HCT116 (cell line): ENCODE measurements at regions not wholly inside any gene's neighbourhood (a gene's known extent, or its start where the extent isn't known, plus 50 kb on each side); places are given as distances from the start of the nearest gene placed in this dataset.

Experiments
- ATAC-seq: fragments of 200-7000 bp; cut with Tn5 transposase; 2 replicates; pipeline ENCODE4 v1.9.1; 2020; ENCODE audit warnings: mild to moderate bottlenecking, moderate library complexity
- BruUV-seq: library from RNA; stranded (reverse); fragments of 400-500 nt; replicated peaks from 2 replicates; lab custom pipeline; 2021; lab: Mats Ljungman, UMichigan
- CTCF ChIA-PET: fragments of 300-600 bp; sonication (Branson Sonifier 250); formaldehyde crosslinking; loops from one replicate; lab custom pipeline; 2021; ENCODE audit warnings: antibody characterized with exemption; lab: Charles Lee
- POLR2A ChIA-PET: fragments of 300-600, 350-600 bp; sonication (Branson Sonifier 250); formaldehyde crosslinking; loops from one replicate; lab custom pipeline; 2021; ENCODE audit warnings: antibody characterized with exemption; lab: Charles Lee
- RAD21 ChIA-PET, 2 experiments: fragments of 300-600 bp; sonication (Branson Sonifier 250); formaldehyde crosslinking; loops; one replicate each; lab custom pipeline; 2023; ENCODE audit warnings: low total read pairs in 2 of 2; ENCODE audit not compliant: uncharacterized antibody in 2 of 2, unreplicated experiment in 2 of 2, low non-redundant PET in 1 of 2; lab: Charles Lee
- DNase-seq: peaks from one replicate; pipeline ENCODE4 v3.0.0-alpha.2; 2010; ENCODE audit warnings: low read depth, low spot score
- H2AFZ ChIP-seq: fragments of 200-600 bp; shearing (Covaris generic), sonication (generic); 2 replicates; pipeline ENCODE4 v1.6.1; 2017; ENCODE audit warnings: low read depth, mixed run types, mixed read lengths, antibody characterized with exemption, low read length; ENCODE audit not compliant: poor library complexity, severe bottlenecking
- H3K27ac ChIP-seq: 2 replicates; pipeline ENCODE4 v1.5.1; 2012; ENCODE audit warnings: low read depth, low read length
- H3K27me3 ChIP-seq: fragments of 200-600 bp; sonication (generic); 2 replicates; pipeline ENCODE4 v1.6.1; 2016; ENCODE audit warnings: mixed run types, low read length, mixed read lengths; ENCODE audit not compliant: insufficient read depth
- H3K36me3 ChIP-seq, 2 experiments: fragments of 200-500 bp in 1 of 2; fragments of 200-600 bp in 1 of 2; sonication (Bioruptor generic) in 1 of 2; sonication (generic) in 1 of 2; 2 replicates each; pipeline versions ENCODE4 v1.5.1 to v1.6.1; 2014 to 2016; ENCODE audit warnings: low read length in 2 of 2, inconsistent platforms in 1 of 2, mixed read lengths in 1 of 2, mixed run types in 1 of 2; ENCODE audit not compliant: insufficient read depth in 2 of 2, control insufficient read depth in 1 of 2
- H3K4me1 ChIP-seq, 2 experiments: fragments of 200-600 bp in 1 of 2; sonication (generic) in 1 of 2; 2 replicates each; pipeline versions ENCODE4 v1.5.1 to v1.6.1; 2012 to 2017; ENCODE audit warnings: low read length in 2 of 2, inconsistent platforms in 1 of 2, mild to moderate bottlenecking in 1 of 2, mixed read lengths in 1 of 2, mixed run types in 1 of 2, moderate library complexity in 1 of 2; ENCODE audit not compliant: insufficient read depth in 2 of 2, control insufficient read depth in 1 of 2
- H3K4me2 ChIP-seq: fragments of 200-600 bp; sonication (generic); 2 replicates; pipeline ENCODE4 v1.6.1; 2017; ENCODE audit warnings: mixed run types, low read length, mixed read lengths
- H3K4me3 ChIP-seq, 2 experiments: fragments of 200-600 bp in 1 of 2; sonication (generic) in 1 of 2; replicated peaks in 1 of 2; 2 replicates each; pipeline ENCODE4 v1.5.1; 2011 to 2016; ENCODE audit warnings: low read length in 2 of 2, control low read depth in 1 of 2, low read depth in 1 of 2, mild to moderate bottlenecking in 1 of 2, mixed read lengths in 1 of 2, mixed run types in 1 of 2
- H3K79me2 ChIP-seq: fragments of 200-600 bp; sonication (generic); 2 replicates; pipeline ENCODE4 v1.6.1; 2017; ENCODE audit warnings: mild to moderate bottlenecking, mixed run types, low read length, moderate library complexity, mixed read lengths; ENCODE audit not compliant: insufficient read depth
- H3K9ac ChIP-seq: fragments of 200-600 bp; sonication (generic); 2 replicates; pipeline ENCODE4 v1.6.1; 2016; ENCODE audit warnings: low read length, mixed read lengths
- H3K9me2 ChIP-seq: fragments of 200-600 bp; sonication (generic), shearing (Covaris generic); 2 replicates; pipeline ENCODE4 v1.6.1; 2017; ENCODE audit warnings: mixed run types, mild to moderate bottlenecking, moderate library complexity; ENCODE audit not compliant: insufficient read depth
- H3K9me3 ChIP-seq, 2 experiments: fragments of 200-500 bp in 1 of 2; fragments of 200-600 bp in 1 of 2; sonication (Bioruptor generic) in 1 of 2; sonication (generic) in 1 of 2; 2 replicates each; pipeline ENCODE4 v1.6.1; 2014 to 2017; ENCODE audit warnings: low read length in 2 of 2, mixed read lengths in 2 of 2, inconsistent platforms in 1 of 2, low read depth in 1 of 2, mild to moderate bottlenecking in 1 of 2, mixed run types in 1 of 2, moderate library complexity in 1 of 2; ENCODE audit not compliant: control insufficient read depth in 1 of 2, insufficient read depth in 1 of 2
- H4K20me1 ChIP-seq: fragments of 200-600 bp; sonication (generic), shearing (Covaris generic); 2 replicates; pipeline ENCODE4 v1.6.1; 2017; ENCODE audit warnings: mixed run types, mild to moderate bottlenecking, moderate library complexity; ENCODE audit not compliant: insufficient read depth
- CEBPB ChIP-seq: IDR thresholded peaks from 2 replicates; pipeline ENCODE4 v1.6.1; 2012; ENCODE audit warnings: low read depth
- ELF1 ChIP-seq: IDR thresholded peaks from 2 replicates; pipeline ENCODE4 v1.6.1; 2012; ENCODE audit warnings: low read depth, borderline replicate concordance
- EZH2 ChIP-seq: fragments of 200-600 bp; sonication (generic); IDR thresholded peaks from 2 replicates; pipeline ENCODE4 v1.6.1; 2017; ENCODE audit warnings: antibody characterized with exemption, mixed run types
- EZH2phosphoT487 ChIP-seq: fragments of 200-600 bp; IDR thresholded peaks from 2 replicates; pipeline ENCODE4 v1.6.1; 2018; ENCODE audit warnings: antibody characterized with exemption, borderline replicate concordance
- REST ChIP-seq: IDR thresholded peaks from 2 replicates; pipeline ENCODE4 v1.6.1; 2012; ENCODE audit warnings: low read depth
- SIN3A ChIP-seq: IDR thresholded peaks from 2 replicates; pipeline ENCODE4 v1.6.1; 2012; ENCODE audit warnings: low read depth
- ZNF274 ChIP-seq: fragments of 200-500 bp; sonication (Bioruptor generic); IDR thresholded peaks from 2 replicates; pipeline ENCODE4 v1.6.1; 2014; ENCODE audit warnings: mild to moderate bottlenecking, low read depth, low read length, inconsistent platforms
- intact Hi-C: fragments of 100-400 bp; cut with micrococcal nuclease; formaldehyde crosslinking; loops from 2 replicates; pipeline ENCODE4 v1.10.0; 2022

- H4K20me1 ChIP-seq: no peaks in the 10 kb centered on the region
- intact Hi-C loops: no loop called here
- CTCF ChIA-PET: no interaction called here
- DNase-seq (no peak), ATAC-seq (no peak)
- no peaks in the 10 kb centered on the region for H3K4me1 ChIP-seq
- H3K36me3 ChIP-seq: no peaks in the 10 kb centered on the region
- no peak overlapping the region for H3K4me2 ChIP-seq
- no peak overlapping the region for H3K27ac ChIP-seq
- no peaks in the 10 kb centered on the region; a peak in 1 of 4 replicates for H3K9me3 ChIP-seq
- TF ChIP-seq ELF1 (no peak), SIN3A (no peak), EZH2 (no peak), REST (no peak), ZNF274 (no peak), CEBPB (no peak), EZH2phosphoT487 (no peak)
- TF ChIP-seq, all 23 proteins: peak for 0
- Histone ChIP-seq H3K4me3 (no peak overlapping the region), H3K79me2 (no peaks in the 10 kb centered on the region), H2AFZ (no peak overlapping the region), H3K9ac (no peak overlapping the region), H3K27me3 (no peaks in the 10 kb centered on the region), H3K9me2 (no peaks in the 10 kb centered on the region)
- RAD21 ChIA-PET: no interaction called here
- no TSS peak for BruUV-seq
- POLR2A ChIA-PET: no interaction called here
These were observed 152.7 kb downstream of the DLL1 start for GRCh38 chr6:170137911-170138910.
